ELF-1 (cell line): ENCODE measurements at regions not wholly inside any gene's neighbourhood (a gene's known extent, or its start where the extent isn't known, plus 50 kb on each side); places are given as distances from the start of the nearest gene placed in this dataset.

ENCODE experiments used
- DNase-seq: peaks from one replicate; pipeline ENCODE4 v3.0.0-alpha.2; 2016; ENCODE audit warnings: low read depth, low spot score

DNA sequence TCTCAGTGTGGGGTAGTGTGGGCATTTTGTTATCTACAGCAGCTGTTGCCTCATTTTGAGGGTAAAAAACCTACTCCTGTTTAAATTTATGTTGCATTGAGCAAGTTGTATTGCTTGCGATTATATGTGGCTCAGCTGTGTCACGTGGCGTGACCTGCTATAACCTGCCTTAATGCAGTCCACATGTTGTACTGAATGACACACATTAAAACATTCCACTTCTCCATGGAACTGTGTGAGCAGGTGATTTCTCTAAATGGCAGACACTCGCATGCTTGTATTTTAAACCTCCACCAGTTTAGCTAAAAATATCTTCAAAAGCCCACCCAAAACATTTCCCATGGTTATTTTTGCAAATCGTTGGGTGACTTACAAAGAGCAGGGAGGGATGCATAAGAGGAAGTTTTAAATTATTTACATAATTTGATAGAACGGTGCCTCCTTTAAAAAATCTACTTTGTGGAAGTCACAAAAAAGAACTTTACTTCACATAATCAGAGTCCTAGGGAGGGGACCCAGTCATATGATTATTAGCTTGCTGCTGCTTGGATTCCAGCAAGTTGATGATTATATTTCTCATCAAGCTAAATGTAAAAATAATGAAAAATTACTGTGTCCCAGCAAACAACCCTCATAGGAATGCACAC lies 163.3 kb upstream of the ZEB2 start:
- no peak for DNase-seq

DNA sequence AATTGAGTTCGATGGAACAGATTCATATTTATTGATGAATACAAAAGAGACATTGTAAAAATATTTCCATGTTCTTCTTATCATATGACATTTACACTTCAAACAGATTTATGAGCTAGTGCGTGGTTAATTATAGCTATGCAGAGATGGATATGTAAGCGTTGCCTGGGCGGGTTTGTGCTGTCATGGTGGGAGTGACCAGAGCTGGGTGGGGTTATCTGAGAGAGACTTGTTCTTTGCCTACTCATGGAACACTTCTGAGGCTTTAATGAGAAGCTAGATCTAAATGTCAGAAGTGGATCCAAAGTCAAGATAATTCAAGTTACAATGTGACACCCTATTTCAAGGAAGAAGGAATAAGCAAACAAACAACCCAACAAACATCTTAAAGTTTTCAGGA lies 162.3 kb upstream of the ZEB2 start:
- DNase-seq: no peak

DNA sequence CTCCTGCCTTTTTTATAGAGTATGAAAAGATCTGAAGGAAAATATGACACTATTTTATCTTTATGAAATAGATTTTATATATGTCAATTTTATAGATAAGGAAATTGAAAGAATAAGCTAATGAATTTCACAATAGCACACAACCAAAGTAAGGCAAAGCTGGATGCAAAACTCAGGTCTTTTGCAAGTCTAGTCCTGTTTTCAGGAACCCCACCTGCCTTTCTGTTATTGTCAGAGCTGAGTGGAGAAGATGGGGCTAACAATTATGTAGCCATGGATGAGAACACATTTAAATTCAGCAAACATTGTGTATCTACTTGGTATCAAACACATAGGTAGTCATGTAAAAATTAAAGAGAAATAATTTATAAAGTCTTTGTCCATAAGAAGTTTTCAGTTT lies 161.5 kb upstream of the ZEB2 start:
- no peak for DNase-seq

DNA sequence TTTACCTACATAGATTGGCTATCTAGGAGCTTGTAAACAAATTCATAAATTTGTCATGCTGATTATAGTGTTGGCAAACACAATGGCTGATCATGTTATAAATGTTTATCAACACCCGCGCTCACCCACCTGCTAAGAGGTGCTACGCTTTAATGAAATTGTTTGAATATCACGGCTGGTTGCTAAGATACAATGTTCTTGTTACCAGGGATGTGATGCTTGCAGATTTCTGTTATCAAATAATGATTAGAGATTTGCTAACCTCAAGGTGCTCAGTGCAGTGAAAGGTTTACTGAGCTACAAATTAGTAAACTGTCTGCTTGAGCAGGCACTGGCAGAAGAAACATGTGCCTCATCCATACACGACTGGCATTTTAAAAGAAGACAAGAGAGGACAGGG lies 160.0 kb upstream of the ZEB2 start:
- DNase-seq: no peak

DNA sequence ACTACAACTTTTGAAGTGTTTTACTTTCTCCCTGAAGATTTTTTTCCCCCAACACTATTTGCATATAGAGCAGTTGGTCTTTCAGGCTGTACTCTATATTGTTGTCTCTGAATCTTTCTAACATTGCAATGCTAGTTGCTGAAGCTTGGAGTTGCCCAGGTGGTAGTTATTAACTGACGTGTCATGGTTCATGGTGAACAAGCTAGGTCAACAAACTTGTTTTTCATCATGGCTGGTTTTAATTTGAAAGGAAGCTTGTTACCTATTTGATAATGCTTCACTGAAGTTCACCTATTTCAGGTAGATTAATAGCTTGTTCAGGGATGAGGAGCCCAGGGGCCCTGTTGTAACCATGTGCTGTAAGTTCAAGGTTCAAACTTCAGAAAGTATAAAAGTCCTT lies 158.8 kb upstream of the ZEB2 start:
- DNase-seq: no peak

DNA sequence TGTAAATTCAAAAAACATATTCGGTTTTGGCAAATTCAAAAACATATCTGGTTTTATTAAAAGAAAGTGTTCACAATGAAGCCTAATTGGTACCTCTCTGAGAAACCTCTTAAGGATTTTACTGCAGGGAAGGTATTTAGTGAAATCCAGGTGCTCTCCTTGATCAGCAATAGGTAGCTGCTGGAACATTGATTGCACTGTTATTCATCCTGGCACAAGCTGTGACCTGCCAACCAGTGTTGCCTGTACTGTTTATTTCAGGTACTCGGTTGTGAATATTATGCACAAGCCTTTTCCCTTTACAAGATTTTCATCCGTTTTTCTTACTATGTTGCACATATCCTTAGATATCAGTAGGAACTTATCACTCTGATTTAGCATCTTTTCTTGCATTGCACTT lies 155.8 kb upstream of the ZEB2 start:
- no peak for DNase-seq

DNA sequence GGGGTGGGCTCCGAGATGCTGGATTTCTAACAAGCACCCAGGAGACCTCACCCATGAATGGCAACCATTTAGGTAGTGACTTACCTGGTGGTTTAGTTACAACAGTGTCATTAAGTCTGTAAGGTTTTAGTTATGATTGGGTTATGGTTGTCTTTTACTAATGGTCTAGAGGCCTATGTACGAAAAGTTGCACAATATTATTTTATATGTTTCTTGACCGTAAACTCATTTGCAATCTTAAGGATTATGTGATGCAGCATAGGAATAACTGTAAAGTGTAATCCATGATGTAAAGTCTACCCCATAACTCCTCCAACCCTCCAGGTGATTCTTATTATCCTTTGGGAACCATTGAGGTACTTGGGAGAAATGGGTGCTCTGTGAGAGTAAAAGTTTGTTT lies 155.4 kb upstream of the ZEB2 start:
- DNase-seq: no peak

DNA sequence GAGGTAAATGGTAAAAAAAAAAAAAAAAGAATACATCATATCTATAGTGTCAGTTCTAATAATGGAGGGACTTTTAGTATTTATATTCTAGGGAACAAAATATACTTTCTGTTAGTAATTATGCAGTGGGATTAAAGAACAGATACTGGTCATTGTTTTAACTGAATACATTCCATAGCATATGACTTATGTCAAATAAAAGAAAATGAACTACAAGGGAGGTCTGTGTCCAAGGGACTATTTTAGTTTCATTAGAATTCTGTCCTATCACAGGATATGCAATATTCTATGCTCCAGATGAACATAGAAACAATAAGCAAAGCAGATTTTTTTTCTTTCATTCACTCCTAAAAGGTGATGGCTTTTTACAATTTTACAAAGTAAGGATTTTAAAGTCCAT lies 154.2 kb upstream of the ZEB2 start:
- DNase-seq: no peak

DNA sequence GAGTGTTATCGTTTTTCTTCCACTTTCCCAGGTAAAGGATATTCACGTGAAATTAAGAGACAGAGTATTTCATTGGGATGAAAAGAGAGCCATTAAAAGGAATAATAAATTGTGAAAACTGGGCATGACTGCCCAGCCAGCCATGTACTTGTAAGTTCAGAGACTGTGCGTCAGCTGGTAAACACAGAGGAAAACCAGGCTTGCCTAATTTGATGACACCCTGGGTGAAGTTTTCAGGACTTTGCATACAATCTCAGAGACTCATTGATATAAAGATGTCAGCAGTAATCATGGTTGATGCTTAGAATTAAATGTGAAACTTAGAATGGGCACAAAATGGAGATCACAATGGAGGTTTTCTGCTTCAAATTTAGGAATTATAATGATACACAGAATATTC lies 153.5 kb upstream of the ZEB2 start:
- no peak for DNase-seq

DNA sequence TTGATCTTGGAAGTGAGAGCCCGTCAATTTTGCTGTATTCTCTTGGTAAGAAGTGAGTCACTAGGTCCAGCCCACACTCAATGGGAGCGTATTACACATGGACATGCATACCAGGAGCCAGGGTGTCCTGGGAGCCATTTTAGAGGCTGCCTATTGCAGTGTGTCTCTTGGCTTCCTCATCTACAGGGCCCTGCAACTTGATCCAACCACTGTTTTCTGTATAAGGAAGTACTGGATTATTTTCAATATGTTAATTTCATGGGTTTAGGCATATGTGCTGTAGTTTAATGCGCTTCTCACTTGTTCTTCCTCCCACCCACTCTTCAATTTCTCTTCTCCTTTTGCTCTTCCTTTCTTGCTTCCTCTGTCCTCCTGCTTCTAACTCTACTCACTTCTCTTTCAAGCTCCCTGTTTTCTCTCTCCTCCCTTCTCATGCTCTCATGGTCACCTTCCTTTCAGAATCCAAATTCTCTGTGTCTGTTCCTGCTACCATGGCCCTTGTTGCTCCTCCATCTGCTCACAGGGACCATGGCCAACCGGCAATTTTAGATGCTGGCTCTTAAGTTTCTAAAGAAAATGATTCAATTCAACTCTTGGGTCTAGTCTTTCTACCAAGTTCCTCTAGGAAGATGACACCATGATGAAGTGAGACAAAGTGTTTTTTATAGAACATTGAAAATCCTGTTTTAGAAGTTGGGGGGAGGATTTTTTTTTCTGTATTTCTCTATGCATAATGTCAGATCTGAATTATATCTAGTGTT lies 152.0 kb upstream of the ZEB2 start:
- no peak for DNase-seq

DNA sequence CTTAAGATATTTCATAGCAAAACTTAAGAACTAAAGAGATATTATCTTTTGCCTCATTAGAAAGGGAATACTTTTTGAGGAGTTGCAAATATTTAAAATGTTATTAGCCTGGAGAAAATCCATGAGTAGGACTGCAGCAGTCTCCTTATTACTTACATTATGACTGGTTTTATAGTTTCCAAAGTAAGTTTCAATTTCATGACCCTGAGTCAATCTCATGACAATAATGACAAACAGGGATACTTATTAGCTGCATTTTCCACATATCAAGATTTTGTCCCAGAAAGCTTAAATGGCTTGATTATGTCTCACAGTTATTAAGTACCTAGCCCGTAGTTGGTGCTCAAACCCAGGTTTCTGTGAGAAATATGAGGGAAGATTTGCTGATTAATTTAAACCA lies 150.8 kb upstream of the ZEB2 start:
- DNase-seq: no peak

DNA sequence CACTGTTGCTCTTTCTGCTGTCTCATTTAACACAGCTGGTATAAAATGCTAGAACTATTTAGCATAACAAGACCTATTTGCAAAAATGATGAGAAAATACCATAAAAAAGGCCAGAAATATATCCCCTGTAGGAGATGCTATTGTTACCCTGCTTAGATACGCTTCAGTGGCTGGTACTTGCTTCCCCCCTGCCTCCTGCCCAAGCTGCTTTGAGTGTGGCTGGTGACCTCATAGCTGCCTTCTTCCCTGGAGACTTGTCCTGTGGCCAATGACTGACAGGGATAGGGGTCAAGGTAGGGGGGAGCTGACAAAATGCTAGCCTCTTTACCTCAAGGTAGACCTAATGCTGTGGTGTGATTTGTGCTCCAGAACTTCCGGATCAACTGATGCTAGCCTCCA lies 150.2 kb upstream of the ZEB2 start:
- DNase-seq: no peak

DNA sequence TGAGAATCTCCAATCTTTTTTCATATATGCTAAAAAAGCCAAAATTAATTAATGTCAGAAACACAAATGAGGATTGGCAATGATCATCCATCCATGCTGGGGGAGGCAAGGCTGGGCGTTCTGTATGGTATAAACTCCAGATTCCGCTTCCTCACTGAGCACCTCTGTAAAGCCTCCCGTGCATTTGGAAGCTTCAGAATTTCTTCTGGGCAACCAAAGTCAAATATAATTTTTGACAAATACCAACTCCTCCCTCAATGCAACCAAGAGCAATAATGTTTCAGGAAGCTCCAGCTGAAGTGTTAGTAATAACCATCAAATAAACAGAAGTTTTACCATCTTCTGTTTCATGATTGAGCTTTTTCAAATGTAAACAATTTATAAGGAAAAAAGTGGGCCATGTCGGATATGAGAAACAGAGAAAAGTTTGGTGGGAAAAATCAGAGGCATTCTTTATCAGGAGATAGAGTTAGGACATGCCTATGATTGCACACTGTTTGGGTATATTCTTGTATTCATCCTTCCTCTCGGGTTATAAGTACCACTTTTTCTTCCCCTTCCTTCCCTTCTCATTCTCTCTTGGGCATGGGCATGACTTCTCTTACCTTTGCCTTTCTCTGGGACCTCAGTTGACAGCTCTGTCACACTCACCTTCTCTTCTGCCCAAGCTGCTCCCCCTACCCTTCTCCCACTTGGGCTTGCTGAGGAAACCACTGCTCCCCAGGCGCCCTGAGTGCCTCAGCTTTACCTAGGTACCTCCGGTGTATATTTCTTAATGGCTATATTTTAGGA lies 149.5 kb upstream of the ZEB2 start:
- DNase-seq: no peak

DNA sequence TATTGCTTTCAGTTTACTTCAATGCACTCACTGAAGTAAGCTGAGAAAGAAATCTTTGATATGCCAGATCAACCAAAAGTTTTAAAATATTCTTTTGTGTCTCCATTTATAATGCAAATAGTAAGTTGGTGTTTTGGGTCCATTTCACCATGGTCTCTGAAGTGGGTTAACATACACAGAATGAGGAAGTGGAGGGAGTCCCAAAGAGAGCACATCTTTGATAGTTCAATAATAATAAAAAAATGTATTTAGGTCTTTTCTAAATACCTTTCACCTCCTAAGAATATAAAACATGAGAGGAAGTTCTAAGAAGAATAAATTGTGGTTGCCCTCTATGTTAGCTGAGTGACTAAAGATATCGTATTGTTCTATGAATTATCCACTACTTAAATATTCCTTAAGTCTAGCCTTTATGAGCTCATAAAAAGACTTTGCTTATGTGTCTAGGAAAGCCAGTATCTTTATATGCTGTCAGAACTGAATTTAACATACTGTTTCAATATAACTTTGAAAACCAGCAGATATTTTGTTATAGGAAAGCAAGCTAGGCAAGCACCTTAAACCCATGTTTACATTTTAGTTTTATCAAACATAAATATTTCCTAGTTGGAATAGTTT lies 148.7 kb upstream of the ZEB2 start:
- DNase-seq: no peak

DNA sequence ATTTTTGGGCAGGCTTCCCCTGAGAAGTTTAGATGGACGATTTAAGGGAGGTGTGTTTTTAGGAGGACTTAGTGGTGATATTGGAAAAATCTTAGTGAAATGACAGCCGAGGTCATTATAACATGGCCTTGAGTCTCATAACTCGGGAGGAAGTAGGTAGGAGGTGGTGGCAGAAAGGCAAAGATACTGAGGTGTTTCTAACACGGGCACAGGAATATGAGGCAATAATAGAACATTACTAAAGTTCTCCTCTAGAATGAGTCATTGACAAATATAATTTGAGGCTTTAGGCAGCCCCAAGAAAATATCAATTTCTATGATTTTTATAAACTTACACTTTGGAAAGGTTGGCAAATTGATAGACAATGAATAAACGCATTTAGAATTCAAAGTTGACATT lies 146.1 kb upstream of the ZEB2 start:
- no peak for DNase-seq

DNA sequence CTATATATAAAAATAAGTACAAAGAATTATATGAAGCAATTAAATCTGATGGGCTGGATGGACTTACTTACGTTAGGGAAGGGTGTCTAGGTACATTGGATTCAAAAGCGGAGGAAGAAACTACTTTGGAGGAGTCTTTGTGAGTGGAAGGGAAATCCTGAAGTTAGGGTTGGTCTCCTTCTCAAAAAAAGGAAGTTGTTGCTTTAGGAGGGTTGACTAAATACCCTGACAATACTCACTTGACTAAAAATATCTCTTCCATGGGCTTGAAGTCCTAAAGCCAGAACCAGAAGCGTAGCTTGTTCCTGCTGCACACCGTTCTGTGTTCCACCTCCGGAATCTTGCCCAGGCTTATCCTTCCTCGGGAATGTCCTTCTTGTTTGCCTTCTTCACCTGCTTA lies 143.3 kb upstream of the ZEB2 start:
- no peak for DNase-seq

DNA sequence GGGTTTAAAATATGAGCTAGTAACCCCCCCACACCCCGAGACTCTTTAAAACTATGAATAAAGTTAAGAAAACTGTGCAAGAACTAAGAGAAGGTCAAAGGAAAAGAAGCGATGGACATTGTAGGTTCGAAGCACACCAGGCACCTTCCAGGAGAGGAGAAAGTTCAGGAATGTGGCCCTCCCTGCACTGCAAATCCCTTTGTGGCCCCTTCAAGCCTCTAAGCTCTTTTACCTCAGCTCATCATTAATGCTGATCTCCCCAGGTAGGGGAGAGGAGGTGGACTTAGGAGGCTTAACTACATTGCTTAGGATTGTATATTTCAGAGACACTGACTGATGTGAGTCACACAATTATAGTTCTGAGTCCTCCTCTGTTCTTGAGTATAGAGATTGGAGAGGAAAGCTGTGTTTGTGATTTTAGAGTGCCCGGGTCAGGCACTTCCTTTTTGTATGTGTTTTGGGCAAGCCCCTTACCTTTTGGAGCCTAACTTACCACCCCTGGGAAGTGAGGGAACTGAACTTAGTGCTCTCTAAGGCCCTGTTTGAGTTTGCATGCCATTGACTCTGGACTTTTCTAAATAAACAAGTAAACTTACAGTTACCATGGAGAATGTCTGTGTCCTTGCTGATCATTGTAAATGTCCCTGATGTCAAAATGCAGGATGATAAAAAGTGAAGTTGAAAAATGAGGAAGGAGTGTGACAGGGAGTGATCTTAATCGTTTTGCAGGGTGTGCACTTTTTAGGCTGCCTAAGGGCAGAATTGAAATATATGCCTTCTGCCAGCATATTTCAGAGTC lies 140.8 kb upstream of the ZEB2 start:
- no peak for DNase-seq

DNA sequence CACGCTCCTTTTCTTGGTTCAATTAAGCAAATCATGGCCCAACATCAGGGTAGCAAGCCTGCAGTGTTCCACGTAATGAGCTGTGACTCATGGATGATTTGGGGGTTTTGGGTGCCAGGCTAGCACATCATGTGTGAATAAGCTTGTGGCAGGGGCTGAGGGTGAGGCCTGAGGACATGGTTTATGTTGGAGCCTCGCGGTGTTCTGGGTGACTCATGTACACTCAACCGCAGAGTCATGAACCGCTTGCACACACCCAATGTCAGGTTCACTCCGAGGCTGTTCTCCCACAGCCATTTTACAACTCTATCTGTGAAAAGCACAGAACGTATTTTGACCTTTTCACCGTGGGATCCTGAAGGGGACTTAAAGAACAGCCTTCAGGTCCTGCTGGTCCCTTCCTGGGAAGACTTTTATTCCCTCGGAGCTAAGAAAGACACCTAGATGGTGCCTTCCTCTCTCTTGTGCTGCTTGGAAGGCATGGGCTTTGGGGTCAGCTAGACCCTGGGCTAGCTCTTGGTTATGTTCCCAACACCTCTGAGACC lies 139.9 kb upstream of the ZEB2 start:
- DNase-seq: no peak

DNA sequence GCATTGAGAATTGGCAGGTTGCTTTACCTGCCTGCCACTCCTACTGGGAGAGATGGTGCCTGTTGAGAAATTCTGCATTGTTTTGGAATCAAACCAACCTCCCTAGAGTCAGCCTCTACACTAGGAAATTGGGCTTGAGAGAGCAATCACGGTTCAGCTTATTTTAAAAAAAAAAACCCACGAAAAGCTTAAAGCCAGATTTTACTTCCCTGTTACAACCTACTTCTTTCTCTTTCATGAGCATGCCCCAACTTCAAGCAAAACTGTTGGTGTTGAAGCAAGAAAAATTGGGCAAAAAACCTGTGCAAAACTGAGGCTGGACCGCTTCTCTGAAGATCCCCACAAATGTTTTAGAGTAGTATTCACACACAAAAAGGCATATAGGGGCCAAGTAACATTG lies 134.6 kb upstream of the ZEB2 start:
- no peak for DNase-seq

DNA sequence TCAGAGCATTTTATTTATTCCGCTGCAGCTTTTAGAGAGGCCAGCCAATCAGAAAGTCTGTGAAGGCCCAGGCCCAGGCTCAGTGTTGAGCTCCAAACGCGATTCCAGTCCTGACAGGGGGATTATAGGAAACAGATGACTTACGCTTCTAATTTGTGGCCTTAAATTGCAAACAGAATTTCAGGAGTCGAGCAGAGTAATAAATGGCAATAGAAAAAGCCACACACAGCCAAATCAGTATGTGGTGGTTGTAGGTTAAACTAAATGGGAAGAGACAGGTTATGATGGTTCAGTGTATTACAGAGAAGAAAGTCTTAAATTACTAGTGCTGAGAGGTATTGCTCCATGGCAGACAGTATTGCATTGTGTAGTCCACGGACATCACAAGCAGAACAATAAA lies 131.0 kb upstream of the ZEB2 start:
- DNase-seq: no peak

DNA sequence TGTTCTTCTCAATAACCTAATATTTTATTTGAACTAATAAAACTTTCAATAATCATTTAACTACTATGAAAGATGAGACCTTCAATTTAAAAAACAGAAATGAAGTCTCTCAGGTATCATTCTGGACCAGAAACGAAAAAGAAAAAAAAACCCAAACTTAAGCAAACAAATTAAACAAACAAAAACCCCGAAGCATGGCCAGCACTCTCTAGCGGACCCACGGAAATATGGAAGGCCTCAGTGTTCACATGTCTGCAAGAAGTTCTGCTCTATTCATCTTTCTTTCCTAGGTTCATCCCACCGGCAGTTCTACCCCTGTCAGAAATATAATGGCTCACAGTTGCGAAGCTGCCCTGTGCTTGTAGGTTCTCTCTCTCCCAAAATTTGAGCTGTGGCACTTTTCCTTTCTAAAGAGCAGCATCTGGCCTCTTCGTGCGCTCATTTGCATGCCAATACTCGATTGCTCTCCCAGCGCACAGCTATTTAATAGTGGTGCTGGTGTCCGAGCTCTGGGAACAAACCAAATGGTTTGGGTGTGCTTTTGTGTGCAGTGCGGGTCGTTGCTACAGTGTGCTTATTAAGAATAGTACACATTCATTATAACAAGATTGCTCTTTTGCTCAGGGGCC lies 129.0 kb upstream of the ZEB2 start:
- peak; percentile 52 for DNase-seq
